GM21367 (cell line): ENCODE measurements at regions not wholly inside any gene's neighbourhood (a gene's known extent, or its start where the extent isn't known, plus 50 kb on each side); places are given as distances from the start of the nearest gene placed in this dataset.
"Not testable (repeated sequence)": the region's sequence is repeated elsewhere in the genome, so short reads cannot be mapped to it uniquely, and the experiment has no call there.

Source experiments
- ATAC-seq: cut with Tn5 transposase; IDR thresholded peaks from one replicate; pipeline ENCODE4 v1.9.1; 2021; ENCODE audit not compliant: unreplicated experiment

GRCh38 chr7:153510674-153511073, 541.5 kb upstream of the DPP6 start:
- ATAC-seq, result no peak

GRCh38 chr7:153514032-153514431, 538.2 kb upstream of the DPP6 start:
- ATAC-seq, result no peak

DNA sequence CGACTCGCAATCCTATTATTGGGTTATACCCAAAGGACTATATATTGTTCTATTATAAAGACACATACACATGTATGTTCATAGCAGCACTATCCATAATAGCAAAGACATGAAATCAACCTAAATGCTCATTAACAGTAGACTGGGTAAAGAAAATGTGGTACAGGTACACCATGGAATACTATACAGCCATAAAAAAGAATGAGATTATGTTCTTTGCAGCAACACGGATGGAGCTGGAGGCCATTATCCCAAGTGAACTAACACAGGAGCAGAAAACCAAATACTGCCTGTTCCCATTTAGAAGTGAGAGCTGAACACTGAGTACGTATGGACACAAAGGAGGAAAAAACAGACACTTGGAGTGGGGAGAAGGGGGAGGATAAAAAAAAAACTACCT, 536.8 kb upstream of the DPP6 start:
- ATAC-seq, result no peak

GRCh38 chr7:153518201-153518984, 533.8 kb upstream of the DPP6 start:
- ATAC-seq, result no peak

GRCh38 chr7:153521370-153521769, 530.8 kb upstream of the DPP6 start:
- no peak for ATAC-seq

GRCh38 chr7:153522261-153522660, 529.9 kb upstream of the DPP6 start:
- no peak for ATAC-seq

DNA sequence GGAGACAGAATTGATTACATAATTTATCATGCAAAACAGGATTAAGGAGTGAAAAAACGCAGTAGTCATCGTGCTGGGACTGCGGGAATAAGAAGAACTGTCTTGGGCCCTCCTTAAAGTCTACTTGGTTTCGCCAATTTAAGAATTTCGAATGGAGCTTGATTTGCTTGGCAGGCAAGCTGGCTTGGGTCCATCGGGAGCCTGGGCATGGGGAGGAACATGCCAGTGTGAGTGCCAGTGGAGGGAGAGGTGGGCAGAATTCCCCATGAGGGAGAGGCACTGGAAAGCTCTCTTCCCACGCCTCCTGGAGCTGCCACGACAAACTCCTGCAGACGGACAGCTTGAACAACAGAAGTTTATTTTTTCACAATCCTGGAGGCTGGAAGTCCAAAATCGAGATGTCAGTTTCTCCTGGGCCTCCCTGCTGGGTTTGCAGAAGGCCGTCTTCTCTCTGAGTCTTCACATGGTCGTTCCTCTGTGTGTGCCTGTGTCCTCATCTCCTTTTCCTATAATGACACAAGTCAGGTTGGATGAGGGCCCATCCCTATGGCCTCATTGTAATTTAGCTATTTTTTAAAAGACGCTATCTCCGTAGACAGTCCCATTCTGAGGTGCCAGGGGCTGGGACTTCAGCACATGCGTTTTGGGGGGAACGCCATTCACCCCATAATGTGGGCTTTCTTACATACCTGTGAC, 528.7 kb upstream of the DPP6 start:
- no peak for ATAC-seq

DNA sequence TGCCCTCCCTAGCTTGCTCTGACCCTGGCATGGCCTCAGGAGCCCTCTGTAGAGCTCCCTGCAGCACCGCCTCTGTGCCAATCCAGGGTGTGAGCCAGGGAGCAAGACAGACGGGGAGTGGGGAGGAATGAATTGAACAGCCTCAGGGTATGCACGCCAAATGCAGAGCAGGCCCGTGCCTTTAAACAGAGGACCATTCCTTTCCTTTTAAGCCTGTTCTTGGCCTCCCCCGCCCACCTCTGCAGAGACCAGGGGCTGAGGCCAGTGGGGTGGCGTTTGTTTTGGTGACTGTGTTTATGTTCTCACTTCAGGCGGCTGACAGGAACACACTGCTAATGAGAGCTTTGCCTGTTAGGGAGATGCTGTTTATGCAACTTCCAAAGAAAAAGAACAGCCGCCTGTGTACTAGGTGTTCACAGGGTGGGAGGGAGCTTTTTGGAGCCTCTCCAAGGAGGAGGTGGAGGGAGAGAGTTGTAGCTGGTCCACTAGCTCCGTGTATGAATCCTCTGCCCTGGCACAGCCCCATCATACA, 528.1 kb upstream of the DPP6 start:
- no peak for ATAC-seq

DNA sequence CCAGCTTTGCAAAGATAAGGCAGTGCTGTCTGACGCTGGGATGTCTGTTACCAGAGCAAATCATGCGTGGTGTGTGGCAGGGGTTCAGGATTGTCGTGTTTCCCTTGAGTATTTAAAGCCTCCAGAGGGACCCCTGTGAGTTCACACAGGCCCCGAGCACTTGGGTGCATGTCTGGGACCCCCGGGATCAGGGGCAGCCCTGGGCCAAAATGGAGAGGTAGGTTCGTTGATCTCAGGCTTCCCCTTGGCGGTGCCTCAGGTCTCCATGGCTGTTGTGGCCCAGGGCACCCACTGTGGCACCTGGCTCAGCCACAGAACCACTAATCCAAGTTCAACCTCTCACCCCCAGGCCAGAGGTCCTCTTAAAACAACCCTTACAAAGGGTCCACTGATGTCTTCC, 523.1 kb upstream of the DPP6 start:
- ATAC-seq, result no peak

DNA sequence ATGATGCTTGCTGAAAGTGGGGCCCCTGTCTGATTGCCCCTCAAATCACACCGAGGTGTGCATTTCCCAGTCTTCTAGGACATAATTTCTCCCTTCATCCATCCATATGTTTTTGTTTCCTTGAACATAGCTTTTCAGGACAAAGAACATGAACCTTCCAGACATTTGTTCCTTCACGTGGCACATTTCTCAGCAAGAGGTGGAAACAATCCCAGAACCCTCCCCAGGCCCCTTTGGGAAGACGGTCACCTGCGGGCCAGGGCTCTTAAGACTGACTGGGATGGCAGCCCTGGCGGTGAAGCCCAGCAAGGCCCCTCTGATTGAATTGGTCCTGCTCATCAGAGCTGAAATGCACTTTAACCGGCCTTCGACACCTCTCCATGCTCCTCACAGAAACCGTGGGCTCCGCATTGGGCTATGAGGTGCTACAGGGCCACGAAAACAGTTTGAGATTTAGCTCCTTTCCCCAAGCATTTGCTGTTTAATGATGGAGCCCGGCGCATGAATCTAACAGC, 522.5 kb upstream of the DPP6 start:
- ATAC-seq, result no peak

GRCh38 chr7:153530441-153530840, 521.8 kb upstream of the DPP6 start:
- ATAC-seq, result no peak

DNA sequence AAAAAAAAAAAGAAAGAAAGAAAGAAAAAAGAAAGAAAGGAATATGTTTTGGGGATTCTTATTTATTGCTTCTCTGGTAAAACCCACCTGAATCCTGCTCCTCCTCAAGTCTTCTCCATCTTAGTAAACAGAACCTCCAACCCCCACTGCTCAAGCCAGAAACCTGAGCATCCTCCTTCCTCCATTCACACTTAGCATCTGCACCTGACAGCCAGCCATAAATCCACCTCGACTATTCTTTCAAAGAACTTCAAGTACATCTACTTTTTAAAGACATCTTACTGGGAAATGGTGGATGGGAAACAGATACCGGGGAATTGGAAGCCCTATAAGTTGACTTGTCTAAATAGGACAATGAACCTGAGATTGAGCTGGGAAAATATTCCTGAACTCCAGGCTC, 519.9 kb upstream of the DPP6 start:
- no peak for ATAC-seq

GRCh38 chr7:153537271-153537670, 514.9 kb upstream of the DPP6 start:
- no peak for ATAC-seq

DNA sequence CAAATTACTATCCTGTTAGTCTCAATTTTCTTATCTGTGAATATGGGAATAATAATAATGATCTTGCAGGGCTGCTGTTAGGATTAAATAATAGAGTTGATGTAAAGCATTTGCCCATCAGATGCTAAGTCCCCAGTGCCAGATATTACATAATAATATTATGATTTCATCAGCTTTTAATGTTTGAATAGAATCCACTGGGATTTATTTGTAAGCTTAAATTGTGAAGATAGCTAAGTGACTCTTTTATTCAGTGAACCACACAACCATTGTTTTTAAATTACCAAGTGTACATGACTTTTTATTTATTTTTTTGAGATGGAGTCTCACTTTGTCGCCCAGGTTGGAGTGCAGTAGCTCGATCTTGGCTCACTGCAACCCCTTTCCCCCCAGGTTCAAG, 510.3 kb upstream of the DPP6 start:
- ATAC-seq, result no peak

GRCh38 chr7:153543232-153543631, 509.0 kb upstream of the DPP6 start:
- ATAC-seq, result no peak

- ATAC-seq, result no peak
Measured at GRCh38 chr7:153550173-153550572, 502.0 kb upstream of the DPP6 start.

- ATAC-seq, result no peak
Measured at GRCh38 chr7:153564391-153564790, 487.8 kb upstream of the DPP6 start.

- ATAC-seq, result no peak
Measured at GRCh38 chr7:153566324-153566723, 485.9 kb upstream of the DPP6 start.

DNA sequence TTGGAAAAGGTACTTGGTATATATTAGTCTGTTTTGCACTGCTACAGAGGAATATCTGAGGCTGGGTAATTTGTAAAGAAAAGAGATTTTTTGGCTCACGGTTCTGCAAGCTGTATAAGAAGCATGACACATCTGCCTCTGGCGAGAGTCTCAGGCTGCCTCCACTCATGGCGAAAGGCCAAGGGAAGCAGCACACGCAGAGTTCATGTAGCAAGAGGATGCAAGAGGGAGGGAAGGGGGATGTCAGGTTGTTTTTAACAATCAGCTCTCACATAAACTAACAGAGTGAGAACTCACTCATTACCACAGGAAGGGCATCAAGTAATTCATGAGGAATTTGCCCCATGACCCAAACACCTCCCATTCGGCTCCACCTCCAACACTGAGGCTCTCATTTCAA, 484.8 kb upstream of the DPP6 start:
- no peak for ATAC-seq

- not testable (repeated sequence) for ATAC-seq
Measured at GRCh38 chr7:153569520-153569919, 482.7 kb upstream of the DPP6 start.

DNA sequence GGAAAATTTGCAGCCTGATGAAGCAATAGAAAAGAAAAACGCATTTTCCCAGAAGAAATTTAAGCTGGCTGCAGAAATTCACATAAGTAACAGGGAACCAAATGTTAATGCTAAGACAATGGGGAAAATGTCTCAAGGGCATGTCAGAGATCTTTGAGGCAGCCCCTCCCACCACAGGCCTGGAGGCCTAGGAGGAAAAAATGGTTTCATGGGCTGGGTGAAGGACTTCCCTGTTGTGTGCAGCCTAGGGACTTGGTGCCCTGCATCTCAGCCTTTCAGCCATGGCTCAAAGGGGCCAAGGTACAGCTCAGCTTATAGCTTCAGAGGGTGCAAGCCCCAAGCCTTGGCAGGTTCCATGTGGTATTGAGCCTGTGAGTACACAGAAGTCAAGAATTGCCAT, 476.1 kb upstream of the DPP6 start:
- no peak for ATAC-seq

DNA sequence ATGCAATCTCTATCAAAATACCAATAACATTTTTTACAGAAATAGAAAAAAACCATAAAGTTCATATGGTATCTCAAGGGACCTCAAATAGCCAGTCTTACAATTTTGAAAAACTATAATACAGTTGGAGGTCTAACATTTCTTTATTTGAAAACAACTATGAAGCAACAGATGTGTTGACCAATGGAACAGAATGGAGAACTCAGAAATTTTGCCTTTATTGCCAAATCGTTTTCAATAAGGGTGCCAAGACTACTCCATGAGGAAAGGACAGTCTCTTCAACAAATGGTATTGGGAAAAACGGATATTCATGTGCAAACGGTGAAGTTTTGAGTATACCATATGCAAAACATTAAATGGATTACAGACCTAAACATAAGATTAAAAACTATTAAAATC, 470.8 kb upstream of the DPP6 start:
- no peak for ATAC-seq
